HFF-Myc (cell line): ENCODE measurements at regions not wholly inside any gene's neighbourhood (a gene's known extent, or its start where the extent isn't known, plus 50 kb on each side); places are given as distances from the start of the nearest gene placed in this dataset.
"Not testable (repeated sequence)": the region's sequence is repeated elsewhere in the genome, so short reads cannot be mapped to it uniquely, and the experiment has no call there.

Source experiments
- DNase-seq: peaks from one replicate; pipeline ENCODE4 v3.0.0-alpha.2; 2011; ENCODE audit warnings: low read depth; ENCODE audit errors: extremely low read depth
- H3K4me3 ChIP-seq: replicated peaks from 2 replicates; pipeline ENCODE4 v1.5.1; 2011; ENCODE audit warnings: low read depth, mild to moderate bottlenecking, control low read depth, low read length
- TF ChIP-seq, protein P1 (sequence below): IDR thresholded peaks from 2 replicates; pipeline ENCODE4 v1.5.1; 2012; ENCODE audit warnings: mild to moderate bottlenecking, low read depth, low read length, control low read depth; ENCODE audit errors: missing control alignments

DNA sequence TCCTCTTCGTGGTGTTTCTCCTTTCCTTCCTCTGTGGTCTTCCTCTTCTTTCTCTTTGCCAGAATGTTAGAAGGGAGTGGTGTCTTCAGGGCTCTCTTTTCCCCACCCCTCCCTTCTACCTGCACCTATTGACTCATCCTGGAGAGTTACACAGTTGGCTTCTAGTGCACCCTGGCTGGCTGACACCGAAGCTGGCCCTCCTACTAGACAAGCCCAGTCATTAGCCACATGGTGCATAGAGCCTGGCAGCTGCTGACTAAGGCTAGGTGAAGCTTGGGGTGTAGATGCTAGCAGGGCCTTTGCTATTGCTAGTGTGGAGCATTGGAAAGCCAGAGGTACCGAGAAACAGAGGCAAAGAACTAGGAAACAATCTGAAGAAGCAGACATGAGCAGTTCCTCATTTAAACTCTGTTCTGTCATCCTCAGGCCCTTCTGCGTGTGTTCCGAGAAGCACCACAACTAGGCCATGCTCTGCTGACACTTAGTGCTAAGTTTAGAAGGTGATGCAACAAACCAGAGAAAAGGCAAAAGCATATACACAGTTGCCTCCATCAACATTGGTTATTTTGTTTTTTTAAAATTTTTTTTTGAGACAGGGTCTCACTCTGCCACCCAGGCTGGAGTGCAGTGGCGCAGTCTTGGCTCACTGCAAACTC, 213.9 kb downstream of the BAMBI start:
- TF ChIP-seq, protein P1, sequence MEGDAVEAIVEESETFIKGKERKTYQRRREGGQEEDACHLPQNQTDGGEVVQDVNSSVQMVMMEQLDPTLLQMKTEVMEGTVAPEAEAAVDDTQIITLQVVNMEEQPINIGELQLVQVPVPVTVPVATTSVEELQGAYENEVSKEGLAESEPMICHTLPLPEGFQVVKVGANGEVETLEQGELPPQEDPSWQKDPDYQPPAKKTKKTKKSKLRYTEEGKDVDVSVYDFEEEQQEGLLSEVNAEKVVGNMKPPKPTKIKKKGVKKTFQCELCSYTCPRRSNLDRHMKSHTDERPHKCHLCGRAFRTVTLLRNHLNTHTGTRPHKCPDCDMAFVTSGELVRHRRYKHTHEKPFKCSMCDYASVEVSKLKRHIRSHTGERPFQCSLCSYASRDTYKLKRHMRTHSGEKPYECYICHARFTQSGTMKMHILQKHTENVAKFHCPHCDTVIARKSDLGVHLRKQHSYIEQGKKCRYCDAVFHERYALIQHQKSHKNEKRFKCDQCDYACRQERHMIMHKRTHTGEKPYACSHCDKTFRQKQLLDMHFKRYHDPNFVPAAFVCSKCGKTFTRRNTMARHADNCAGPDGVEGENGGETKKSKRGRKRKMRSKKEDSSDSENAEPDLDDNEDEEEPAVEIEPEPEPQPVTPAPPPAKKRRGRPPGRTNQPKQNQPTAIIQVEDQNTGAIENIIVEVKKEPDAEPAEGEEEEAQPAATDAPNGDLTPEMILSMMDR: no peak
- H3K4me3 ChIP-seq: no peak overlapping the region
- DNase-seq: no peak

DNA sequence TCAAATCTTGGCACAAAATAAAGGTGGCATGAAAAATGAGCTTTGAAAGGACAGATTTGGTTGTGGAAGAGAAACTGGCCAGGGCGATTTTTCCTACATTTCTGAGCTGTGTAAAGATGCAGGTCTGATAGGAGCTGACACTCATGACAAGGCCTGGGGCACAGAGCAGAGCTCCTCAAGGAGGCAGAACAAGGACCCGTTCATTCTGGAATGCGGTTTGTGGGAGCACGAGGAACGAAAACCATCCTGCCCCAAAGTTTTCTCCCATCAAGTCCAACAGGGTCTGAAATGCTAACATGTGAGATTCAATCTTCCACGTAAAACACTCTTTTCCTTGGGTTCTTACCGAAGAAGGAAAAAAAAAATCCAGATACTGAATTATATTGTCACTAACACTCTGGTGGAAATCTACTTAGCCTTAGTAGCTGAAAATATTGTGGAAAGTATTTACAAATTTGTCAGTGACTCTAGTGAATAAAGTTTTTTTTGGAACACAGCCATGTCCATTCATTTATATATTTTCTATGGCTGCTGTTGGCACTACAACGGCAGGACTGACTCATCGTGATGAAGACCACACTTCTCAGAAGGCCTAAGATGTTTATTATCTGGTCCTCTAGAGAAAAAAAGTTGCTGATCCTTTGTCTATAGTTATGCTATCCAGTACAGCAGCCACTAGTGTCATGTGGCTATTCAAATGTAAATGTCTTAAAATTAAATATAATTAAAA, 215.7 kb downstream of the BAMBI start:
- TF ChIP-seq, protein P1: no peak
- no peak for DNase-seq
- no peak overlapping the region for H3K4me3 ChIP-seq

DNA sequence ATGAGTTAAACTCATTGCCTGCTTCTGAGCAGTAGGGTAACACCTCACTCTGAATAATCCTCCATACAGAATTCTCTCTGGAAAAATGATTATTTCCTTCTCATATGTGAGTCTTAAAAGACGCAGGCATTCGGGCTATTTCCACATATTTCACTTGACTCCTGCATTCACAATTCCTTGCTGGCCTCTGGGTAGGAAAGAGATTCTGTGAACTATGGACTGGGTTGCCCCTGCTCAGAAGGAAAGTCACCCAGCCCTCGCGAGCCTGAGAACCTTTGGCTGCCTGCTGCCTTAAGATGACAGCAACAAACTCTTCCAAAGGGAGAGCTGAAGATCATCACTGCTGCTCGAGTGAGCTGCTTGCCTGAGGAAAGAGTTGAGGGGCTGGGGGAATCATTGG, 216.8 kb downstream of the BAMBI start:
- H3K4me3 ChIP-seq: no peak overlapping the region
- TF ChIP-seq, protein P1: no peak
- DNase-seq: no peak

DNA sequence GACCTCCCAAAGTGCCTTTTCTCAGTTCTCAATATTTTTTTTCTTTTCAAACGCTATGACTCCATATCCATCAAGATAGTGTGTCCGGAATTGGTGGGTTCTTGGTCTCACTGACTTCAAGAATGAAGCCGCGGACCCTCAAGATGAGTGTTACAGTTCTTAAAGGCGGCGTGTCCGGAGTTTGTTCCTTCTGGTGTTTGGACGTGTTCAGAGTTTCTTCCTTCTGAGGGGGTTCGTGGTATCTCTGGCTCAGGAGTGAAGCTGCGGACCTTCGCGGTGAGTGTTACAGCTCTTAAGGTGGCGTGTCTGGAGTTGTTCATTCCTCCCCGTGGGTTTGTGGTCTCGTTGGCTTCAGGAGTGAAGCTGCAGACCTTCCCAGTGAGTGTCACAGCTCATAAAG, 218.3 kb downstream of the BAMBI start:
- DNase-seq, H3K4me3 ChIP-seq: not testable (repeated sequence)

DNA sequence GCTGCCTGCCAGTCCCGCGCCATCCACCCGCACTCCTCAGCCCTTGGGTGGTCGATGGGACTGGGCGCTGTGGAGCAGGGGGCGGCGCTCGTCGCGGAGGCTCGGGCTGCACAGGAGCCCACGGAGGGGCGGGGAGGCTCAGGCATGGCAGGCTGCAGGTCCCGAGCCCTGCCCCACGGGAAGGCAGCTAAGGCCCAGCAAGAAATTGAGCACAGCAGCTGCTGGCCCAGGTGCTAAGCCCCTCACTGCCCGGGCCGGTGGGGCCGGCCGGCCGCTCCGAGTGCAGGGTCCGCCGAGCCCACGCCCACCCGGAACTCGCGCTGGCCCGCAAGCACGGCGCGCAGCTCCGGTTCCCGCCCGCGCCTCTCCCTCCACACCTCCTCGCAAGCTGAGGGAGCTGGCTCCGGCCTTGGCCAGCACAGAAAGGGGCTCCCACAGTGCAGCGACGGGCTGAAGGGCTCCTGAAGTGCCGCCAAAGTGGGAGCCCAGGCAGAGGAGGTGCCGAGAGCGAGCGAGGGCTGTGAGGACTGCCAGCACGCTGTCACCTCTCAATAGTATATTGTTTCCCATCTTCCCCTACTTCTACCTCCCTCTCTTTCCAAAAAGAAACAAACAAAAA, 219.6 kb downstream of the BAMBI start:
- not testable (repeated sequence) for H3K4me3 ChIP-seq, DNase-seq

DNA sequence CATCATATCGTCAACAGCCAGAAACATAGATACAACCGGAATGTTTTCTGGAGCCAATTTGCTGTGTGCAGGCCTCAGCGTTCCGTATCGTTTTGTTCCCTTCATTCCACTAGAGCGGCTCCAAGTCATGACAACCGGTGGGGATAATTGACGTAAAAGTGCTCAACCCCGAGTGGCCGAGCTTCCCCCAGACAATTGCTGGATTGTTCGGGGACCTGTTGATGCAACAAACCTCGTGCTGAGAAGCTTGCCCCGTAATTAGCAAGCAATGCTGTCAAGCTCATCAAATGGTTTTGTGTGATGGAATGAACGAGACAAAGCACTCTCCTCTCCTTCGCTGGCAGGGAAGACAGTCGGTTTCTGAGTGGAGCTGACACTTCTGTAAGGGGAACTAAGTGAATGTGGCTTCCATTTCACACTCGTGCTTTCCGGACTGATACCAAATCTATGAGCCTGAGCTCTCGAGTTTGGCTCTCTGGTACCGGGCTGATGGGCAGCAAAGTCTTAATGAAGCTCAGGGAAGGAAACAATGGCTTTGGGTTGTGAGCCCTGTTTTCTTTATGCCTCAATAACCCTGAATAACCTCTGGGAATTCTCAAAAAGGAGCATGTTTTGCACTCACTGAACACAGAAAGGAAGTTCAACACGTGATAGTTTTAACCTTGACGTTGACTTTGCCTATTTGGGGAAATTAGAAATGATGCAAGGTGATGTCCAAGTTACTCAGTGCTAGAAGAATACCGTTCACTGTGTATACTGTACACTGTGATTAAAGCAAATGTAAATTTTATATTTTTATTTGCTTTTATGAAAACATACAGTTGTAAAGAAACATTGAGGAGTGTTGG, 220.5 kb downstream of the BAMBI start:
- no peak for DNase-seq
- H3K4me3 ChIP-seq: no peak overlapping the region
- TF ChIP-seq, protein P1: no peak

DNA sequence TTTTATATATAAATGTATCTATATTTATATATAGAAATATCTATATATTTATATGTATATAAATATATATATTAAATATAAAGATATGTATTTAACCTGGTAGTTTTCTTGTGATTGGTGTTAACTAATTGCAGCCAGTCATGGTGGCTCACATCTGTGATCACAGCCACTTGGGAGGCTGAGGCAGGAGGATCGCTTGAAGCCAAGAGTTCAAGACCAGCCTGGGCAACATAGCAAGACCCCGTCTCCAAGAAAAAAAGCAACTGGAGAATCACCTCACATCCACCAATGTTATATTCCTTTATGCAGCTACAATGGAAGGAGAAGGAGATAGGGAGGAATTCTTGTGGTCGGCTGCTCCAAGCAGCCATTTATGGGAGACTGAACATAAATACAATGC, 224.9 kb downstream of the BAMBI start:
- no peak overlapping the region for H3K4me3 ChIP-seq
- no peak for DNase-seq
- TF ChIP-seq, protein P1: no peak
